ENCODE measurements at regions not wholly inside any gene's neighbourhood (a gene's known extent, or its start where the extent isn't known, plus 50 kb on each side); places are given as distances from the start of the nearest gene placed in this dataset.

GRCh38 chr4:1473718-1474117, 67.5 kb upstream of the NKX1-1 start:
- H3K4me3 ChIP-seq (ENCODE audit: insufficient read depth, low read length, poor library complexity, severe bottlenecking), result no peak overlapping the region
- no peak overlapping the region for H3K9ac ChIP-seq (ENCODE audit: low read length)
- H3K9me3 ChIP-seq (ENCODE audit: insufficient read depth, low read length), result no peaks in the 10 kb centered on the region
- no peak overlapping the region for H3K4me2 ChIP-seq (ENCODE audit: low read depth, low read length, poor library complexity, severe bottlenecking)
- H3F3A ChIP-seq (ENCODE audit: insufficient read depth), result no peaks in the 10 kb centered on the region
- no peaks in the 10 kb centered on the region for H4K20me1 ChIP-seq (ENCODE audit: low read depth, low read length)
- no peaks in the 10 kb centered on the region for H3K36me3 ChIP-seq (ENCODE audit: low read length)
- TF ChIP-seq EZH2phosphoT487 (conservative IDR thresholded peaks at IDR 0.05; ENCODE audit: low read length) (no peak), CTCF (IDR thresholded peaks at IDR 0.05; ENCODE audit: insufficient read depth, low read length, poor library complexity, severe bottlenecking) (no peak)
- no peaks in the 10 kb centered on the region for H3K79me2 ChIP-seq (ENCODE audit: insufficient read depth, low read length)
- no peak overlapping the region for H3K27ac ChIP-seq (ENCODE audit: low read depth, low read length)
- H2AFZ ChIP-seq (ENCODE audit: low read depth, low read length, severe bottlenecking), result no peak overlapping the region
- H3K9me2 ChIP-seq (replicated peaks; ENCODE audit: insufficient read depth, low read length), result no peaks in the 10 kb centered on the region
- H3K27me3 ChIP-seq (ENCODE audit: low read length), result no peaks in the 10 kb centered on the region

GRCh38 chr4:1472911-1473518, 66.8 kb upstream of the NKX1-1 start:
- TF ChIP-seq EZH2phosphoT487 (conservative IDR thresholded peaks at IDR 0.05; ENCODE audit: low read length) (no peak), CTCF (IDR thresholded peaks at IDR 0.05; ENCODE audit: insufficient read depth, low read length, poor library complexity, severe bottlenecking) (no peak)
- Histone ChIP-seq H3K9me2 (replicated peaks; ENCODE audit: insufficient read depth, low read length) (no peaks in the 10 kb centered on the region), H3K9ac (ENCODE audit: low read length) (no peak overlapping the region), H3K79me2 (ENCODE audit: insufficient read depth, low read length) (no peaks in the 10 kb centered on the region), H3F3A (ENCODE audit: insufficient read depth) (no peaks in the 10 kb centered on the region), H3K9me3 (ENCODE audit: insufficient read depth, low read length) (no peaks in the 10 kb centered on the region), H3K4me2 (ENCODE audit: low read depth, low read length, poor library complexity, severe bottlenecking) (no peak overlapping the region), H2AFZ (ENCODE audit: low read depth, low read length, severe bottlenecking) (no peak overlapping the region), H3K27ac (ENCODE audit: low read depth, low read length) (no peak overlapping the region), H4K20me1 (ENCODE audit: low read depth, low read length) (no peaks in the 10 kb centered on the region), H3K4me3 (ENCODE audit: insufficient read depth, low read length, poor library complexity, severe bottlenecking) (no peak overlapping the region), H3K27me3 (ENCODE audit: low read length) (no peaks in the 10 kb centered on the region), H3K36me3 (ENCODE audit: low read length) (no peaks in the 10 kb centered on the region)

GRCh38 chr4:1472148-1472797, 66.0 kb upstream of the NKX1-1 start:
- Histone ChIP-seq H3K9me2 (replicated peaks; ENCODE audit: insufficient read depth, low read length) (no peaks in the 10 kb centered on the region), H3K4me3 (ENCODE audit: insufficient read depth, low read length, poor library complexity, severe bottlenecking) (no peak overlapping the region), H3K27ac (ENCODE audit: low read depth, low read length) (no peak overlapping the region), H3K27me3 (ENCODE audit: low read length) (no peaks in the 10 kb centered on the region), H3K9me3 (ENCODE audit: insufficient read depth, low read length) (no peaks in the 10 kb centered on the region), H3F3A (ENCODE audit: insufficient read depth) (no peaks in the 10 kb centered on the region), H3K9ac (ENCODE audit: low read length) (no peak overlapping the region), H3K79me2 (ENCODE audit: insufficient read depth, low read length) (no peaks in the 10 kb centered on the region), H3K36me3 (ENCODE audit: low read length) (no peaks in the 10 kb centered on the region), H4K20me1 (ENCODE audit: low read depth, low read length) (no peaks in the 10 kb centered on the region), H2AFZ (ENCODE audit: low read depth, low read length, severe bottlenecking) (no peak overlapping the region), H3K4me2 (ENCODE audit: low read depth, low read length, poor library complexity, severe bottlenecking) (no peak overlapping the region)
- no peak for TF ChIP-seq EZH2phosphoT487 (conservative IDR thresholded peaks at IDR 0.05; ENCODE audit: low read length)
- TF ChIP-seq CTCF (IDR thresholded peaks at IDR 0.05; ENCODE audit: insufficient read depth, low read length, poor library complexity, severe bottlenecking), result no peak
